Smooth muscle cell (in vitro differentiated cells): ENCODE measurements at regions not wholly inside any gene's neighbourhood (a gene's known extent, or its start where the extent isn't known, plus 50 kb on each side); places are given as distances from the start of the nearest gene placed in this dataset.

Experiments
- DNase-seq: peaks from one replicate; lab custom pipeline; 2025; ENCODE audit not compliant: unreplicated experiment; lab: John Stamatoyannopoulos, UW
- H2AFZ ChIP-seq: fragments of 200-600 bp; sonication (generic); 2 replicates; pipeline ENCODE4 v1.6.0; 2016; ENCODE audit warnings: antibody characterized with exemption, low read depth, mild to moderate bottlenecking
- H3F3A ChIP-seq: fragments of 200-600 bp; sonication (generic); 2 replicates; pipeline ENCODE4 v1.6.0; 2017; ENCODE audit warnings: antibody characterized with exemption, low read depth
- H3K27ac ChIP-seq: fragments of 200-600 bp; sonication (generic); 2 replicates; pipeline ENCODE4 v1.5.1; 2016; ENCODE audit warnings: low read depth, mild to moderate bottlenecking
- H3K27me3 ChIP-seq: fragments of 200-600 bp; sonication (generic); 2 replicates; pipeline ENCODE4 v1.6.1; 2016; ENCODE audit warnings: low read depth, mild to moderate bottlenecking
- H3K36me3 ChIP-seq: fragments of 200-600 bp; sonication (generic); 2 replicates; pipeline ENCODE4 v1.5.1; 2016; ENCODE audit warnings: low read depth
- H3K4me1 ChIP-seq: fragments of 200-600 bp; sonication (generic); 2 replicates; pipeline ENCODE4 v1.5.1; 2016; ENCODE audit warnings: low read depth
- H3K4me2 ChIP-seq: fragments of 200-600 bp; sonication (generic); 2 replicates; pipeline ENCODE4 v1.6.0; 2016; ENCODE audit warnings: mild to moderate bottlenecking
- H3K4me3 ChIP-seq: fragments of 200-600 bp; sonication (generic); 2 replicates; pipeline ENCODE4 v1.5.1; 2016; ENCODE audit warnings: mild to moderate bottlenecking
- H3K79me2 ChIP-seq: fragments of 200-600 bp; sonication (generic); 2 replicates; pipeline ENCODE4 v1.6.0; 2016; ENCODE audit warnings: low read depth, mild to moderate bottlenecking
- H3K9ac ChIP-seq: fragments of 200-600 bp; sonication (generic); 2 replicates; pipeline ENCODE4 v1.6.0; 2016; ENCODE audit warnings: low read depth
- H3K9me3 ChIP-seq: fragments of 200-600 bp; sonication (generic); replicated peaks from 2 replicates; pipeline ENCODE4 v1.5.1; 2016; ENCODE audit warnings: low read depth
- H4K20me1 ChIP-seq: fragments of 200-600 bp; sonication (generic); 2 replicates; pipeline ENCODE4 v1.6.0; 2016; ENCODE audit warnings: low read depth
- CTCF ChIP-seq: fragments of 200-600 bp; sonication (generic); IDR thresholded peaks from 2 replicates; pipeline ENCODE4 v1.5.1; 2017; ENCODE audit warnings: borderline replicate concordance, mild to moderate bottlenecking, antibody characterized with exemption; ENCODE audit not compliant: insufficient read depth, poor library complexity, severe bottlenecking
- WGBS: methylation state at CpG from one replicate; pipeline ENCODE4 v1.1.7; 2016; ENCODE audit warnings: low lambda C conversion rate; 5-methylcytosine and 5-hydroxymethylcytosine counted together

GRCh38 chr4:144371485-144371884 is 231.0 kb upstream of the GYPA start:
- no peak for DNase-seq
- peaks cover 38% of the 10 kb centered on the region for H3K27me3 ChIP-seq
- no peaks in the 10 kb centered on the region for H4K20me1 ChIP-seq
- no peak overlapping the region for H3K9ac ChIP-seq
- no peak overlapping the region for H3K4me2 ChIP-seq
- H3K36me3 ChIP-seq = no peaks in the 10 kb centered on the region
- H3K4me1 ChIP-seq = no peaks in the 10 kb centered on the region
- no peak for TF ChIP-seq CTCF
- H3K4me3 ChIP-seq = no peak overlapping the region
- no peak overlapping the region for H3K27ac ChIP-seq
- no peaks in the 10 kb centered on the region for H3F3A ChIP-seq
- H3K9me3 ChIP-seq = no peaks in the 10 kb centered on the region
- no peak overlapping the region for H2AFZ ChIP-seq
- no peaks in the 10 kb centered on the region for H3K79me2 ChIP-seq

- H3K4me1 ChIP-seq = no peaks in the 10 kb centered on the region
- no peaks in the 10 kb centered on the region for H3K9me3 ChIP-seq
- no peak overlapping the region for H3K4me3 ChIP-seq
- no peaks in the 10 kb centered on the region for H3F3A ChIP-seq
- H2AFZ ChIP-seq = no peak overlapping the region
- H3K4me2 ChIP-seq = no peak overlapping the region
- H3K9ac ChIP-seq = no peak overlapping the region
- no peak overlapping the region for H3K27ac ChIP-seq
- WGBS = 57% methylated on average over 5 of the region's 5 CpGs
- no peak for TF ChIP-seq CTCF
- H3K27me3 ChIP-seq = peaks cover 20% of the 10 kb centered on the region
- H4K20me1 ChIP-seq = no peaks in the 10 kb centered on the region
- H3K36me3 ChIP-seq = no peaks in the 10 kb centered on the region
- no peaks in the 10 kb centered on the region for H3K79me2 ChIP-seq
- no peak for DNase-seq
Measured at GRCh38 chr4:144374065-144374464, 233.5 kb upstream of the GYPA start.

GRCh38 chr4:144376866-144377265 is 236.3 kb upstream of the GYPA start:
- peaks cover 11% of the 10 kb centered on the region for H3K27me3 ChIP-seq
- peak overlapping the region; percentile 8 for H3K4me2 ChIP-seq
- no peak overlapping the region for H3K4me3 ChIP-seq
- H3K27ac ChIP-seq = no peak overlapping the region
- no peaks in the 10 kb centered on the region for H4K20me1 ChIP-seq
- no peaks in the 10 kb centered on the region for H3K36me3 ChIP-seq
- no peak for TF ChIP-seq CTCF
- H3F3A ChIP-seq = no peaks in the 10 kb centered on the region
- no peak overlapping the region for H2AFZ ChIP-seq
- 57% methylated on average over 2 of the region's 2 CpGs for WGBS
- no peaks in the 10 kb centered on the region for H3K4me1 ChIP-seq
- no peak overlapping the region for H3K9ac ChIP-seq
- H3K79me2 ChIP-seq = no peaks in the 10 kb centered on the region
- no peaks in the 10 kb centered on the region for H3K9me3 ChIP-seq
- DNase-seq = no peak

GRCh38 chr4:144384408-144384807 is 243.9 kb upstream of the GYPA start:
- Histone ChIP-seq H2AFZ (no peak overlapping the region), H3K79me2 (no peaks in the 10 kb centered on the region), H3K4me3 (no peak overlapping the region), H4K20me1 (no peaks in the 10 kb centered on the region), H3K9me3 (no peaks in the 10 kb centered on the region), H3F3A (no peaks in the 10 kb centered on the region), H3K36me3 (no peaks in the 10 kb centered on the region), H3K4me2 (no peak overlapping the region), H3K4me1 (no peaks in the 10 kb centered on the region), H3K27ac (no peak overlapping the region), H3K9ac (no peak overlapping the region), H3K27me3 (no peaks in the 10 kb centered on the region)
- DNase-seq = no peak
- TF ChIP-seq CTCF = no peak
- 79% methylated on average over 1 of the region's 1 CpG for WGBS
